Gastrocnemius medialis (tissue), 4 donors: ENCODE measurements at regions not wholly inside any gene's neighbourhood (a gene's known extent, or its start where the extent isn't known, plus 50 kb on each side); places are given as distances from the start of the nearest gene placed in this dataset.

Experiments used
- ATAC-seq, 2 donors: fragments of 150-250 bp; one replicate each; pipeline ENCODE4 v1.9.1; 2016
- DNase-seq, 2 donors: peaks; one replicate each; pipeline ENCODE4 v3.0.0-alpha.2; 2019
- H3K27ac ChIP-seq, 4 donors: fragments of 200-600 bp; sonication (generic); 1 replicate in 1 of 4; 2 replicates in 3 of 4; pipeline ENCODE4 v1.5.1; 2016 to 2018; ENCODE audit warnings: mild to moderate bottlenecking in 2 of 4, moderate library complexity in 1 of 4
- H3K27me3 ChIP-seq, 3 donors: fragments of 200-600 bp; sonication (generic) in 2 of 3; 1 replicate in 1 of 3; 2 replicates in 2 of 3; pipeline versions ENCODE4 v1.5.1 to v1.6.0; 2016 to 2019; ENCODE audit warnings: mild to moderate bottlenecking in 1 of 3, moderate library complexity in 1 of 3
- H3K36me3 ChIP-seq, 2 donors: fragments of 200-600 bp; sonication (generic) in 1 of 2; one replicate each; pipeline ENCODE4 v1.5.1; 2017 to 2018
- H3K4me1 ChIP-seq, 2 donors: fragments of 200-600 bp; sonication (generic) in 1 of 2; one replicate each; pipeline ENCODE4 v1.5.1; 2016 to 2017; ENCODE audit warnings: mild to moderate bottlenecking in 2 of 2
- H3K4me3 ChIP-seq, 4 donors: fragments of 200-600 bp; sonication (generic) in 3 of 4; 1 replicate in 1 of 4; 2 replicates in 3 of 4; pipeline ENCODE4 v1.5.1; 2016 to 2019; ENCODE audit warnings: mild to moderate bottlenecking in 2 of 4
- H3K9me3 ChIP-seq, 3 donors: fragments of 200-600 bp; sonication (generic) in 2 of 3; 1 replicate in 1 of 3; 2 replicates in 2 of 3; pipeline ENCODE4 v1.5.1; 2016 to 2019
- POLR2A ChIP-seq, 2 donors: fragments of 450-650 bp; IDR thresholded peaks; one replicate each; pipeline ENCODE4 v1.6.1; 2017; ENCODE audit warnings: antibody characterized with exemption in 2 of 2, mild to moderate bottlenecking in 2 of 2, moderate library complexity in 2 of 2
- in situ Hi-C, 4 donors: fragments of 200-750 bp; cut with MboI; loops; one replicate each; pipeline versions ENCODE4 v1.15.0 to v1.8.0; 2017; ENCODE audit warnings: low sequenced_read_pairs in 4 of 4
- intact Hi-C: fragments of 100-400 bp; cut with DNase I; formaldehyde crosslinking; loops from one replicate; pipeline ENCODE4 v1.15.1; 2023; ENCODE audit warnings: low total_unique reads
- TF ChIP-seq, protein P1 (sequence below), 5 experiments: fragments of 450-650 bp in 3 of 5; fragments of 200-600 bp in 2 of 5; sonication (generic) in 2 of 5; IDR thresholded peaks in 4 of 5; conservative IDR thresholded peaks in 1 of 5; 1 replicate in 4 of 5; 2 replicates in 1 of 5; pipeline ENCODE4 v1.5.1; 2016 to 2019; ENCODE audit warnings: antibody characterized with exemption in 5 of 5, mild to moderate bottlenecking in 3 of 5, moderate library complexity in 3 of 5

DNA sequence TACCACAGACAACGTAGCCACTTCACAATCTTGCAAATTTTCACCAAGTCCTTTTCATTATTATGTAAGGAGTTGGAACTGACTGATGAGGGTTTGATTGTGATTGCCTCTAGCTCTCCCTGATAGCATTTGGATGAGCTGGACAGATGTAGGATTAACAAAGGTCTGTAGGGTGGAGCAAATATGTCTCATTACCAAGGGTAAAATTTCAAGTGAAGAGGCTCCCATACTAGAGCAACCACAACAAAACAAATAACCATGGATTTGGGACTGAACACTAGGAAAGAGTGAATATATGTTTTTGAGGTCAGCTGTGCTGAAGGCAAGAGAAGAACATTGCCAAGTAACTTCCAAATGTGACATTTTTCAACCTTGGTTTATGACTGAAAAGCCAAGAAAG is 281.7 kb downstream of the NEBL start:
- Histone ChIP-seq H3K27me3 (no peaks in the 10 kb centered on the region), H3K9me3 (no peaks in the 10 kb centered on the region), H3K4me3 (no peak overlapping the region), H3K36me3 (no peaks in the 10 kb centered on the region), H3K27ac (no peak overlapping the region), H3K4me1 (no peaks in the 10 kb centered on the region)
- intact Hi-C loops, result no loop called here
- TF ChIP-seq POLR2A (IDR thresholded peaks at IDR 0.05), result no peak
- TF ChIP-seq, protein P1, sequence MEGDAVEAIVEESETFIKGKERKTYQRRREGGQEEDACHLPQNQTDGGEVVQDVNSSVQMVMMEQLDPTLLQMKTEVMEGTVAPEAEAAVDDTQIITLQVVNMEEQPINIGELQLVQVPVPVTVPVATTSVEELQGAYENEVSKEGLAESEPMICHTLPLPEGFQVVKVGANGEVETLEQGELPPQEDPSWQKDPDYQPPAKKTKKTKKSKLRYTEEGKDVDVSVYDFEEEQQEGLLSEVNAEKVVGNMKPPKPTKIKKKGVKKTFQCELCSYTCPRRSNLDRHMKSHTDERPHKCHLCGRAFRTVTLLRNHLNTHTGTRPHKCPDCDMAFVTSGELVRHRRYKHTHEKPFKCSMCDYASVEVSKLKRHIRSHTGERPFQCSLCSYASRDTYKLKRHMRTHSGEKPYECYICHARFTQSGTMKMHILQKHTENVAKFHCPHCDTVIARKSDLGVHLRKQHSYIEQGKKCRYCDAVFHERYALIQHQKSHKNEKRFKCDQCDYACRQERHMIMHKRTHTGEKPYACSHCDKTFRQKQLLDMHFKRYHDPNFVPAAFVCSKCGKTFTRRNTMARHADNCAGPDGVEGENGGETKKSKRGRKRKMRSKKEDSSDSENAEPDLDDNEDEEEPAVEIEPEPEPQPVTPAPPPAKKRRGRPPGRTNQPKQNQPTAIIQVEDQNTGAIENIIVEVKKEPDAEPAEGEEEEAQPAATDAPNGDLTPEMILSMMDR (IDR thresholded peaks at IDR 0.05 in 4 of 5, conservative IDR thresholded peaks at IDR 0.05 in 1 of 5), result no peak
- ATAC-seq (no peak), DNase-seq (no peak)
- in situ Hi-C loops, result no loop called here

DNA sequence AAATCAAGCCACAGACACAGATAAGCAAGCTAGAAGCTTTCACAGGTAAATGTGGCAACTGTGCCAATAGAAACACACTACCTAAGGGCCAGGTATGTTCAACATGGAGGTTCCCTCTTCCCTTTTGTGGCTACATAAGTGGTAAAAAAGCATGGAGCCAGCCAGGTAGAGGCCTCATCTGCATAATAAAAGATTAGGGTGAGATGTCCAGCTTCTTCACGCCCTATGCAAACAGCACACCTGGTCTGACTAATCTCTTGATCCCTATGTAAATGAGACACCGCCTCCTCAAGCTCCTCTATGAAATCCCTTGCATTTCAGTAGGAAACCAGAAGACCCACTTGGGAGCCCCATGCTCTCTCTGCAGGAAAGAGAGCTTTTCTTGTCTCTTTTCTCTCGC is 282.2 kb downstream of the NEBL start:
- intact Hi-C loops (no loop called here), in situ Hi-C loops (no loop called here)
- DNase-seq (no peak), ATAC-seq (no peak)
- H3K4me3 ChIP-seq, result no peak overlapping the region
- no peaks in the 10 kb centered on the region for H3K9me3 ChIP-seq
- no peaks in the 10 kb centered on the region for H3K36me3 ChIP-seq
- TF ChIP-seq, protein P1 (IDR thresholded peaks at IDR 0.05 in 4 of 5, conservative IDR thresholded peaks at IDR 0.05 in 1 of 5), result no peak
- no peak for TF ChIP-seq POLR2A (IDR thresholded peaks at IDR 0.05)
- no peaks in the 10 kb centered on the region for H3K4me1 ChIP-seq
- no peak overlapping the region for H3K27ac ChIP-seq
- H3K27me3 ChIP-seq, result no peaks in the 10 kb centered on the region

DNA sequence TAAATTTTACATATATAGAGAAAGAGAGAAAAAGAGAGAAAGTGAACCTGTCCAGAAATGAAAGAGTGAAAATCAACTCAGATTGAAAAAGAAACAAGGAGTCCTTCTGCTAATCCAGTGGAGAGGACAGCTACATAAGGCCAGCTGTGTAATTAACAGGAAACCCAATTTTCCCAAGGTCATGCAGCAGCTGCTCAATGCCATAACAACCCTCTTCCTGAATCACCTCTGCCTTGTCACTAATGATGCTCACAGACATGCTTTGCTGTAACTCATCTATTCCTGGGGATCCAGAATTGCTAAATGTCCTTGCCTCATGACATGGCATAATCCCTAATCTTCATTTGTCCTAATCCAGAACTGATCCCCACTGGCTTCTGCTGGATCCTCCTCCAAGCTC is 288.6 kb downstream of the NEBL start:
- DNase-seq (no peak), ATAC-seq (no peak)
- intact Hi-C loops, result no loop called here
- no peaks in the 10 kb centered on the region for H3K9me3 ChIP-seq
- H3K27ac ChIP-seq, result no peak overlapping the region
- no peaks in the 10 kb centered on the region for H3K27me3 ChIP-seq
- H3K4me3 ChIP-seq, result no peak overlapping the region
- no peak for TF ChIP-seq POLR2A (IDR thresholded peaks at IDR 0.05)
- TF ChIP-seq, protein P1 (IDR thresholded peaks at IDR 0.05 in 4 of 5, conservative IDR thresholded peaks at IDR 0.05 in 1 of 5), result no peak
- in situ Hi-C loops, result no loop called here
- H3K36me3 ChIP-seq, result no peaks in the 10 kb centered on the region
- H3K4me1 ChIP-seq, result no peaks in the 10 kb centered on the region

DNA sequence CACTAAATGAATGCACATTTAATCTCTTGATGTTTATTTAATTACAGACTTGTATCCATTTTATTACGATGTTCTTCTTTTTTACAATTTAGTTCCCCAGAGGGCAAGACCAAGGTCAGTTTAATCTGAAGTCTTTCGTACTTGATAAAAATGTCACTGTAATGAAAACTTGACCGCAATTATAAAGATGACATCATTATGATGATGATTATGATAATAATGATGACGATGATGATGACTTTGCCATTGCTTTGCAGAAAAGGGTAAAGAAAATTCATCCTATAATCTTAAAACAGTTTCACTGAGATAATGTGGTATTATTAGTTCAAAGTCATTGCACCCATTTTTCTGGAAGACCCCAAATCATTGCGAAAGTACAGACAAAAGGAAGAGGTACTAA is 290.1 kb downstream of the NEBL start:
- DNase-seq, result no peak
- Histone ChIP-seq H3K36me3 (no peaks in the 10 kb centered on the region), H3K27ac (no peak overlapping the region), H3K4me3 (no peak overlapping the region), H3K4me1 (no peaks in the 10 kb centered on the region), H3K9me3 (no peaks in the 10 kb centered on the region), H3K27me3 (no peaks in the 10 kb centered on the region)
- no peak for TF ChIP-seq POLR2A (IDR thresholded peaks at IDR 0.05)
- TF ChIP-seq, protein P1 (IDR thresholded peaks at IDR 0.05 in 4 of 5, conservative IDR thresholded peaks at IDR 0.05 in 1 of 5), result no peak
- in situ Hi-C loops (no loop called here), intact Hi-C loops (no loop called here)
- ATAC-seq, result no peak

DNA sequence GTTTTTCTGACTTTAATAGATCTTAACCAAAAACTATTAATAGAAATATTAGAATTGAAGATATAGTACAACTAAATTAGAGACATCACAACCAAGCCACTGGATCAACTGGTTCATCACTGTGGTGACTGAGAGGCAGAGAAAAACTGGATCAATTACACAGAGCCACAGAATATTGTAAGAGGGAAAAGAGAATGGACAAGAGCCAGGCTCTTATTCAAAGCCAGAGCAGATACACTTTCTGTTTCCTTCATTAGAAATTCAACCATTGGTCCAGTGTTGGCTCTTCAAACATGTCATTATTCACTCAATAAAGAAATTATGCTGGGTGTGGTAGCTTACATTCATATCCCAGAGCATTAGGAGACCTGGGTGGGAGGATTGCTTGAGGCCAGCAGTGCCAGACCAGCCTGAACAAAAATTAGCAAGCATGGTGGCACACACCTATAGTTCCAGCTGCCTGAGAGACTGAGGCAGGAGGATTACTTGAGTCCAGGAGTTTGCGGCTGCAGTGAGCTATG is 295.1 kb downstream of the NEBL start:
- no peak for ATAC-seq
- no peaks in the 10 kb centered on the region for H3K27me3 ChIP-seq
- in situ Hi-C loops, result no loop called here

More for the DNA sequence above, 295.1 kb downstream of the NEBL start:
- Histone ChIP-seq H3K27ac (no peak overlapping the region), H3K4me1 (no peaks in the 10 kb centered on the region), H3K4me3 (no peak overlapping the region), H3K36me3 (no peaks in the 10 kb centered on the region), H3K9me3 (no peaks in the 10 kb centered on the region)
- intact Hi-C loops, result no loop called here
- no peak for DNase-seq
- no peak for TF ChIP-seq POLR2A (IDR thresholded peaks at IDR 0.05)
- TF ChIP-seq, protein P1 (IDR thresholded peaks at IDR 0.05 in 4 of 5, conservative IDR thresholded peaks at IDR 0.05 in 1 of 5), result no peak
